ENCODE measurements at regions not wholly inside any gene's neighbourhood (a gene's known extent, or its start where the extent isn't known, plus 50 kb on each side); places are given as distances from the start of the nearest gene placed in this dataset.

GRCh38 chr12:43294916-43295315 lies 257.1 kb downstream of the ADAMTS20 start:
- ATAC-seq (ENCODE audit: poor library complexity) (no peak), DNase-seq (no peak)
- intact Hi-C loops (cut with DNase I): no loop called here

DNA sequence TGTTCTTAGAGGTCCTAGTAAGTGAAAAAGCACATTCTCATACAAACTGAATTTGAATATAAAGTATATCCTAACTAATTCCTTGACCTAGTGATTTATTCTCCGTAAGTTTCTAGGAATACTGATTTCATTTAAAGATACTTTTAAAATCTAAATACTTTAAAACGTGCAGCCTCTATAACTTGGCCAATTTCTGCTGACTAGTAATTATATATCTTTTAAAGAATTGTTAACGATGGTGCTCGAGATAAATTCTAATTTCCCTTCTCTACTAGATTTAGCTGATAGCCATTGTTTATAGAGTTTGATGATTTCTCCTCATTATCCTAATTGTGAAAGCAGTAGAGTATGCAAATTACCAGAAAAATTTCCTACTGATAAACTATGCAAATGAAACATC lies 257.9 kb downstream of the ADAMTS20 start:
- ATAC-seq (ENCODE audit: poor library complexity) (no peak), DNase-seq (no peak)
- intact Hi-C loops (cut with DNase I): no loop called here

DNA sequence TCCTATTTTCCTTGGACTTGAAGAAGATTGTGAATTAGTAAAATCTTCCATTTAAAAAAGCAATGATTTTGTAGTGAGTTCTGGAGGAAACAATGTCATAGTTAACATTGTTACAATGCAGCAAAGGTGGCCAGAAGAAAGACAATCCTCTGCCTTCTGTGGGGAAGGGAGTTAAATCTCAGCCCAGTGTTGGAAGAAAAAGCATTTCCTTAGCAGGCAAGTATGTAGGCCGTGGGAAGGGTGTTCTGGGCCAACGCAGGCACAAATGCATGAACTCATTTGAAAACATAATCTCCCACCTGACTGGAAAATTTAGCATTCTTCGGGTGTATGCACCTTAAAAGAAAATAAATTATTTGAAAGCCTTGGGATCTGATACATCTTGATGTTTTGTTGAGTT lies 258.6 kb downstream of the ADAMTS20 start:
- no peak for DNase-seq
- intact Hi-C loops (cut with DNase I): no loop called here
- ATAC-seq (ENCODE audit: poor library complexity): no peak

DNA sequence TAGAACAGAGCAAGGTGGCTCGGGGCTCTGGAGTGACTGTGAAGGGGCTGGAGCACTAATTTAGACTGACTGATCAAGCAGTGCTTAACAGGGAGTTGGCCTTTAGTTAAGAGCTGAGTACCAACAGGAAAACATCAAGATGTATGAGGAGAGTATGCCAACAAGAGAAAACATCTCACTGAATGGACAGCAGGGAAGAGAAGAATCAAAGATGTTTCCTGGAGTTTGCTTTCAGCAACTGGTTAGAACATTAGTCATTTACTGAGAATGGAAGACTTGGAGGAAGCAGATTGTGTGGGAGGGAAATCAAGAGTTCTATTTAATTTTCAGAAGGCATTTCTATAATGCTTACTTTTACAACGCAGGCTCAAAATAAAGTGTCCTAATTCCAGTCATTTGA lies 259.3 kb downstream of the ADAMTS20 start:
- ATAC-seq (ENCODE audit: poor library complexity) (no peak), DNase-seq (no peak)
- intact Hi-C loops (cut with DNase I): no loop called here

DNA sequence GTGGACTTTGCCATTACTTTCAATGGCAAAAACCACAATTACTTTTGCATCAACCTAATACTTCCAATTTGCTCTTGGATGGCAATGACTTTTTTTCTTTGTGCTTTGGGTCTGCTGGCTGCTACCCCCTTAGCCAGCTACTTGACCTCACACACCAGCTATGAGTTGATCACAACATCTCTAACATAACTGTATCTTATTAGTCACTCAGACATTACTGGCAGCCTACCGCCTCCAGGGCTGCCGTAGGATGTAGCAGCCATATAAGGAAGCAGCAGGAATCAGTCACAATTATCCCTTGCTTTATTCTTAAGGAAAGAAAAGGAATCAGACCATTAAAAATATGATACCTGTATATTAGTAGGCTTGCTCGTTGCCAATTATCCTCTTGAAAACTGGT lies 260.5 kb downstream of the ADAMTS20 start:
- intact Hi-C loops (cut with DNase I): no loop called here
- ATAC-seq (ENCODE audit: poor library complexity): no peak

DNA sequence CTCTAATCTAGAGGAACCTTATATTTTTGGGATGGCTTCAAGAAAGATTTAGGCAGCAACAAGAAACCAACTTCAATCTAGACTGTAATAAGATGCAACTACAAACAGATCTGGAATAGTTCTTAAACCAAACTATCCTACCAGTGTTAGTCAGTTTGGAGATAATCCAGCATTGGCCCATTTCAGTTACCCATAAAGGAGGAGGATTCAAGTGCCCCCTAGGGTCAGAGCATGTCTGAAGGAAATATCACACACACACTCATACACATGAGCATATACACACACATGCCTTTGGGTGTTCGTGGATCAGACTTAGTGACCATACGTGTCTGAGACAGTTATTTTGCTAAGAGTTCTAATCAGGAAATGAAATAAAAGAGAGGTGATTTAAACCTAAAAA lies 261.2 kb downstream of the ADAMTS20 start:
- ATAC-seq (ENCODE audit: poor library complexity) (no peak), DNase-seq (no peak)
- intact Hi-C loops (cut with DNase I): no loop called here

More for the DNA sequence above, 260.5 kb downstream of the ADAMTS20 start:
- DNase-seq: no peak

DNA sequence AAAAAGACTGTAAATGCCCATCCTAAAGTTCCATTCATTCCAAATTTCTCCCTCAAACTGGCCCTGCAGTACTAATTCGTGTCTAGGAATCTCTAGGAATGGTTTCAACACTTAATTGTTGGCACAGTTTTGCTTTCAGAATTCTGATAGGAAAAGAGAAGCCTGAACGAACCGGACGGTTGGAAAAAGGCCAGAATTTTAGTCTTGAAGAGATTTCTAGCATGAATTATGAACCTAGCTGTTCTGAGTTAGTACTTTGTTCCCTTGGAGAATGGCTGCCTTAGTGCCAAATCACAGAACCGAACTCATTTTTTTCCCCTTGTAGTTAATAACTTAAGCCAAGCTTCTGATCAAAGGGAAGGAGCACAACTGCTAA lies 262.6 kb downstream of the ADAMTS20 start:
- ATAC-seq (ENCODE audit: poor library complexity): peak; percentile 18
- no peak for DNase-seq
- intact Hi-C loops (cut with DNase I): no loop called here

- DNase-seq: no peak
- ATAC-seq (ENCODE audit: poor library complexity): no peak
- intact Hi-C loops (cut with DNase I): no loop called here
These were observed 263.2 kb downstream of the ADAMTS20 start for GRCh38 chr12:43288671-43289425.

DNA sequence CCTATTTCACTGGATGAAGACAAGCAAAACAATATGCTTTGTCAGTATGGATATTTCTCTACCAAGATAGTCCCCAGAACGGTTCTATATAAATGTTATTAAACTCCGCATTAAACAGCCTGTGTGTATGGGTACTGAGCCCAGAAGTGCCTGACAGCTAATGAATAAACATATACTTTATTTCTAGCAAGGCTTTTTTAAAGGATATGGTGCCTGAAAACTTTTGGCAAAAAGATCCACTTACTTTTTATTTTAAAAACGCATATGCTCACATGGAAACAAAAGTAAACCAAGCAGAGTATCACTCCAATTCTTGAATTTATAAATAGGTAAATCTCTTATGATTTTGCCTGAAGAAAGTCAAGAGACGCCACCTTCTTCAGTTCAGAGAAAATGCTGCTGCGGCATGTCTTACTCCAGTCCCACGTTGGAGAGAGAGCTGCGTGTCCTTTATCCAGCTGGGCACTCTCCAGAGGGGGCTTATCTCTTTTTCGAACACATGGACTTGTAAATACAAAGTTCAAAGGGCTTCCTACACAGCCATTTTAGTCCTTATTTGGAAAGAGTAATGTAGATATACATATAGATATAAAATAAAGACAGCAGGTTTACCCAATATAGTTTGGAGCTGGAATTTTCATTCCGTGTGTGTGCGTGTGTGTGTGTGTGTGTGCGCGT lies 264.2 kb downstream of the ADAMTS20 start:
- intact Hi-C loops (cut with DNase I): no loop called here
- DNase-seq (no peak), ATAC-seq (ENCODE audit: poor library complexity) (no peak)

- no peak for ATAC-seq (ENCODE audit: poor library complexity)
- intact Hi-C loops (cut with DNase I): no loop called here
- no peak for DNase-seq
These were observed 265.0 kb downstream of the ADAMTS20 start for GRCh38 chr12:43286986-43287385.

GRCh38 chr12:43285159-43285598 lies 266.8 kb downstream of the ADAMTS20 start:
- intact Hi-C loops (cut with DNase I): no loop called here

GRCh38 chr12:43284486-43285158 lies 267.4 kb downstream of the ADAMTS20 start:
- ATAC-seq (ENCODE audit: poor library complexity) (no peak), DNase-seq (no peak)
- intact Hi-C loops (cut with DNase I): no loop called here

More at GRCh38 chr12:43285159-43285598, 266.8 kb downstream of the ADAMTS20 start:
- DNase-seq: no peak
- ATAC-seq (ENCODE audit: poor library complexity): no peak

DNA sequence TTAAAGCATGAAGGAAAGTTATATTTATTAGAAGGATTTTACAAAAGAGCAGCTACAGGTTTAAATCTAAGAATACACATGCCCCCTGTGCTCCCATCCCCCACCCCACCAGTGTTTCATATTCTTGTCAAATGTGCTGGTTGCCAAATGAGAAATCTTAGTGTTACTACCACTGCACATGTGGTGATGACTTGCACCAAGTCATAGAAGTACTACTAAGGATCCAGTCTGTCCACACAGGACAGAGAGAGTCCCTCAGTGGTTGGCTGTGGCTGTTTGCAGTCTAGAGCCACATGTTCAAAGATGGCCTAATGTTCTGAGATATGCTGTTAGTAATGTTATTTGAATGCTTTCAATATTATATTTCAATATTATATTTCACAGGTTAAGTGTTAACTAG lies 268.8 kb downstream of the ADAMTS20 start:
- intact Hi-C loops (cut with DNase I): loop anchor here (2.0 kb wide), 1 partner anchor 694 kb away; the partner anchor contains the start of gene PRICKLE1
- DNase-seq (no peak), ATAC-seq (ENCODE audit: poor library complexity) (no peak)

- intact Hi-C loops (cut with DNase I): loop anchor here (2.0 kb wide), 1 partner anchor 693 kb away; the partner anchor contains the start of gene PRICKLE1
- ATAC-seq (ENCODE audit: poor library complexity) (no peak), DNase-seq (no peak)
These were observed 269.9 kb downstream of the ADAMTS20 start for GRCh38 chr12:43282106-43282505.

DNA sequence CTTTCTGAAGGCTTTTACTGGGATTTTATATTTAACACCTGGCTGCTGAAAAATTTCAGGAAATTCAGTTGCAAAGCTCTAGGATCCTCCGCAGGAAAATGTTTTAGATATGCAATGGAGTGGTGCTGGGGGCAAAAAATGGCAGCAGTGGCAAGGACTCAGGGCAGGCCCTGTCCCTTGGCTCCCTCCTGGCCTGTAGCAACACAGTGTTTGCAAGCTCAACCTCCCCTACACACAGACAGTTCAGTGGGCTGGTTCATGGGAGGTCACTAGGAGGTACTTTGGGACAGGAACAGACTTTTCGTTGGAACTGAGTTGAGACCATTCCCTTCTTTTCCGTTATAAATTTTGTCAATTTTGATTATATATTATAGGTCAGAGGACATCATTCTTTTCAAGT lies 270.4 kb downstream of the ADAMTS20 start:
- no peak for ATAC-seq (ENCODE audit: poor library complexity)
- intact Hi-C loops (cut with DNase I): no loop called here
- no peak for DNase-seq

- ATAC-seq (ENCODE audit: poor library complexity): no peak
- DNase-seq: no peak
- intact Hi-C loops (cut with DNase I): no loop called here
These were observed 273.5 kb downstream of the ADAMTS20 start for GRCh38 chr12:43278541-43278832.

GRCh38 chr12:43277651-43278540 lies 274.1 kb downstream of the ADAMTS20 start:
- ATAC-seq (ENCODE audit: poor library complexity) (no peak), DNase-seq (no peak)
- intact Hi-C loops (cut with DNase I): no loop called here

DNA sequence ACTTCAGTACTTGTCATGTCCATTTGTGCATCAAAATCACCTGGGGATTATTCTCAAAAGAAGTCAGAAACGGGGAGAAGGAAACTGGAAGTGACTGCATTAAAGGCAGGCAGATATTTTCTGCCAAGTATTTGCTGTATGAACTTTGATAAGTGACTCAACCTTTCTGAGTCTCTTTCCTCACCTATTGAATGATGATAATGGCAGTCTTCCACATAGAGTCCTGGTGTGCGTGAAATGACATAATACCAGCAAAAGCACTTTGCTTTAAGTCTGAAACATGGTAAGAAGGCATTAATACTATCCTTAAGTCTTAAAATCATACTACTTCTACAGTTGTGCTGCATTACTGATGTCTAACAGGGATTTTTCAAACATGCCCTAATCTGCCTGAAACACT lies 278.5 kb downstream of the ADAMTS20 start:
- no peak for DNase-seq
- intact Hi-C loops (cut with DNase I): no loop called here

DNA sequence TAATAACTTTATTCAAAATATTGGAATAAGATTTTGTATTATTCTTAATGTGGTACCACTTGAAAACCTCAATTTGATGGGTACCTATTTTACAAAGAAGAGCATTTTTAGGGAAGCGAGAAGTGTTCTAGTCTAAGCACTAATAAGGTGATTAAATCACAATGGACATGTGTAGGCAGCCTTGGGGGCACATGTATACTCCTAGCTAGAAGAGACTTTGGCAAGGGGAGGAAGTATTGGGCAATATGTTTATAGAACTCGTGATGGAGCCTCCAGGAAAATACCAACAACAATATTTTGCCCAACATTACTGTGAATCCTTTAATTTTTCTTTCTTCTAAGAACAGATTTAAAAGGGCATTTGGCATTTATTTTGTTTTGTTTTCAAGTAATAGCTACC lies 280.3 kb downstream of the ADAMTS20 start:
- intact Hi-C loops (cut with DNase I): no loop called here
- ATAC-seq (ENCODE audit: poor library complexity) (no peak), DNase-seq (no peak)

More for the DNA sequence above, 278.5 kb downstream of the ADAMTS20 start:
- ATAC-seq (ENCODE audit: poor library complexity): no peak

Measured in Right ventricle myocardium superior (tissue), 1 donor.